ENCODE measurements at regions not wholly inside any gene's neighbourhood (a gene's known extent, or its start where the extent isn't known, plus 50 kb on each side); places are given as distances from the start of the nearest gene placed in this dataset.

DNA sequence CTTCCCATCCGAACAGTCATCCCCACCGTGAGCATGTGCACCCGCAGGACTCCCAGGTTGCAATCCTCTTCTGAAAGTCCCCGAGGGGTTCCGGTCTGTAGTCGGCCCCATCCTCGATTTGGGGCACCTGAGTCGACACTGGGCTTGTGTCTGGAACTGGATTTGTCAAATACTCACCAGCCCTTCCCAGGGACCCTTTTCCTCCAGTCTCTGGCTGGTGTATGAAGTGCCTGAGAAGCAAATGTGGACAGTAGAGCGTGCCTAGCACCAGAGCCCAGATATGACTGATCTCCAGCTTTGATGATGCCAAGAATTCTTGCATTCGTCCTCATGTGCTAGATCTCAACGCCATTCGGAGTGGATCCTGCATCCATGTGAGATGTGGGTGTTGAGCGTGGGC lies 132.5 kb upstream of the ADARB2 start:
- no TSS peak for BruUV-seq (replicated peaks)
- ChIA-PET POLR2A (ENCODE audit: unreplicated experiment) (no interaction called here), CTCF (no interaction called here)
- Histone ChIP-seq H4K91ac (ENCODE audit: insufficient read depth, low read depth, low read length) (no peak overlapping the region), H3K4ac (ENCODE audit: low read depth, low read length) (no peak overlapping the region), H2BK15ac (ENCODE audit: low read depth, low read length) (no peak overlapping the region), H3K27me3 (ENCODE audit: control insufficient read depth, insufficient read depth, low read length) (no peaks in the 10 kb centered on the region), H3K4me3 (ENCODE audit: insufficient read depth, low read depth, low read length) (no peak overlapping the region), H2AK9ac (replicated peaks; ENCODE audit: low read depth, low read length, poor library complexity) (no peak overlapping the region), H3K27ac (ENCODE audit: insufficient read depth, low read length) (no peak overlapping the region), H2BK120ac (ENCODE audit: low read depth, low read length) (no peak overlapping the region), H2BK20ac (ENCODE audit: low read depth, low read length) (no peak overlapping the region), H3K14ac (replicated peaks; ENCODE audit: low read depth, low read length) (no peak overlapping the region), H3K36me3 (ENCODE audit: control insufficient read depth, insufficient read depth, low read length) (no peaks in the 10 kb centered on the region), H3K4me2 (ENCODE audit: low read depth, low read length) (no peak overlapping the region), H2BK5ac (ENCODE audit: low read depth, low read length, poor library complexity, severe bottlenecking) (no peak overlapping the region), H3K9me3 (ENCODE audit: control insufficient read depth, insufficient read depth, low read length) (peaks cover 38% of the 10 kb centered on the region), H3K9me1 (ENCODE audit: insufficient read depth, low read length) (no peaks in the 10 kb centered on the region), H3K79me1 (ENCODE audit: low read depth in 1 of 2, low read length in 2 of 2) (no peaks in the 10 kb centered on the region), H3K4me1 (ENCODE audit: control insufficient read depth, insufficient read depth, low read length) (no peaks in the 10 kb centered on the region), H2AFZ (replicated peaks; ENCODE audit: low read length, poor library complexity) (no peak overlapping the region), H4K20me1 (ENCODE audit: insufficient read depth, low read length) (no peaks in the 10 kb centered on the region), H3K56ac (ENCODE audit: extremely low read depth, insufficient read depth, low read length) (no peak overlapping the region), H4K5ac (ENCODE audit: low read depth, low read length) (no peak overlapping the region), H3K23ac (ENCODE audit: low read depth, low read length) (no peak overlapping the region), H4K8ac (ENCODE audit: low read depth in 2 of 2, low read length in 2 of 2) (no peak overlapping the region), H3K9ac (ENCODE audit: low read depth, low read length) (no peak overlapping the region), H2AK5ac (ENCODE audit: low read depth, low read length) (no peak overlapping the region), H3K18ac (ENCODE audit: low read depth, low read length) (no peak overlapping the region)
- ATAC-seq (ENCODE audit: low read depth), result no peak
- dilution Hi-C loops (cut with HindIII; ENCODE audit: low sequenced_read_pairs, unreplicated experiment), result no loop called here
- WGBS, 2 experiments (ENCODE audit: extremely low coverage in 2 of 2, insufficient read length in 1 of 2), result no CpG with 5 or more reads among the region's 13 CpGs
- no peak for DNase-seq
- intact Hi-C loops (cut with micrococcal nuclease), result no loop called here
- TF ChIP-seq, protein P1, sequence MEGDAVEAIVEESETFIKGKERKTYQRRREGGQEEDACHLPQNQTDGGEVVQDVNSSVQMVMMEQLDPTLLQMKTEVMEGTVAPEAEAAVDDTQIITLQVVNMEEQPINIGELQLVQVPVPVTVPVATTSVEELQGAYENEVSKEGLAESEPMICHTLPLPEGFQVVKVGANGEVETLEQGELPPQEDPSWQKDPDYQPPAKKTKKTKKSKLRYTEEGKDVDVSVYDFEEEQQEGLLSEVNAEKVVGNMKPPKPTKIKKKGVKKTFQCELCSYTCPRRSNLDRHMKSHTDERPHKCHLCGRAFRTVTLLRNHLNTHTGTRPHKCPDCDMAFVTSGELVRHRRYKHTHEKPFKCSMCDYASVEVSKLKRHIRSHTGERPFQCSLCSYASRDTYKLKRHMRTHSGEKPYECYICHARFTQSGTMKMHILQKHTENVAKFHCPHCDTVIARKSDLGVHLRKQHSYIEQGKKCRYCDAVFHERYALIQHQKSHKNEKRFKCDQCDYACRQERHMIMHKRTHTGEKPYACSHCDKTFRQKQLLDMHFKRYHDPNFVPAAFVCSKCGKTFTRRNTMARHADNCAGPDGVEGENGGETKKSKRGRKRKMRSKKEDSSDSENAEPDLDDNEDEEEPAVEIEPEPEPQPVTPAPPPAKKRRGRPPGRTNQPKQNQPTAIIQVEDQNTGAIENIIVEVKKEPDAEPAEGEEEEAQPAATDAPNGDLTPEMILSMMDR (conservative IDR thresholded peaks at IDR 0.05; ENCODE audit: low read depth, low read length), result no peak
- in situ Hi-C loops (cut with MboI; ENCODE audit: low sequenced_read_pairs), result no loop called here
